Parathyroid adenoma (tissue), 2 donors: ENCODE measurements at regions not wholly inside any gene's neighbourhood (a gene's known extent, or its start where the extent isn't known, plus 50 kb on each side); places are given as distances from the start of the nearest gene placed in this dataset.

Source experiments
- H2AFZ ChIP-seq: fragments of 300-600 bp; sonication (generic); one replicate; pipeline ENCODE4 v1.7.0; 2017; ENCODE audit warnings: antibody characterized with exemption, mild to moderate bottlenecking
- H3K27ac ChIP-seq: fragments of 300-600 bp; sonication (generic); one replicate; pipeline ENCODE4 v1.7.0; 2017
- H3K27me3 ChIP-seq: fragments of 300-600 bp; sonication (generic); one replicate; pipeline ENCODE4 v1.7.0; 2017; ENCODE audit warnings: low read length; ENCODE audit not compliant: control insufficient read depth, insufficient read depth
- H3K36me3 ChIP-seq: fragments of 300-600 bp; sonication (generic); one replicate; pipeline ENCODE4 v1.7.0; 2017; ENCODE audit warnings: low read length; ENCODE audit not compliant: control insufficient read depth, insufficient read depth
- H3K4me1 ChIP-seq: fragments of 300-600 bp; sonication (generic); one replicate; pipeline ENCODE4 v1.7.0; 2017; ENCODE audit warnings: control low read depth
- H3K4me2 ChIP-seq: fragments of 300-600 bp; sonication (generic); one replicate; pipeline ENCODE4 v1.7.0; 2017; ENCODE audit warnings: low read length
- H3K4me3 ChIP-seq: fragments of 300-600 bp; sonication (generic); one replicate; pipeline ENCODE4 v1.7.0; 2017; ENCODE audit warnings: low read depth, low read length
- H3K79me2 ChIP-seq: fragments of 300-600 bp; sonication (generic); one replicate; pipeline ENCODE4 v1.7.0; 2017; ENCODE audit warnings: control low read depth
- H3K9ac ChIP-seq: fragments of 300-600 bp; sonication (generic); one replicate; pipeline ENCODE4 v1.7.0; 2017; ENCODE audit warnings: mild to moderate bottlenecking
- H3K9me3 ChIP-seq: fragments of 300-600 bp; sonication (generic); one replicate; pipeline ENCODE4 v1.7.0; 2017; ENCODE audit warnings: low read length; ENCODE audit not compliant: control insufficient read depth
- TF ChIP-seq, protein P1 (sequence below): fragments of 300-600 bp; sonication (generic); IDR thresholded peaks from one replicate; pipeline ENCODE4 v1.7.0; 2017; ENCODE audit warnings: antibody characterized with exemption, mild to moderate bottlenecking
- donor health status: primary hyperparathyroidism.

DNA sequence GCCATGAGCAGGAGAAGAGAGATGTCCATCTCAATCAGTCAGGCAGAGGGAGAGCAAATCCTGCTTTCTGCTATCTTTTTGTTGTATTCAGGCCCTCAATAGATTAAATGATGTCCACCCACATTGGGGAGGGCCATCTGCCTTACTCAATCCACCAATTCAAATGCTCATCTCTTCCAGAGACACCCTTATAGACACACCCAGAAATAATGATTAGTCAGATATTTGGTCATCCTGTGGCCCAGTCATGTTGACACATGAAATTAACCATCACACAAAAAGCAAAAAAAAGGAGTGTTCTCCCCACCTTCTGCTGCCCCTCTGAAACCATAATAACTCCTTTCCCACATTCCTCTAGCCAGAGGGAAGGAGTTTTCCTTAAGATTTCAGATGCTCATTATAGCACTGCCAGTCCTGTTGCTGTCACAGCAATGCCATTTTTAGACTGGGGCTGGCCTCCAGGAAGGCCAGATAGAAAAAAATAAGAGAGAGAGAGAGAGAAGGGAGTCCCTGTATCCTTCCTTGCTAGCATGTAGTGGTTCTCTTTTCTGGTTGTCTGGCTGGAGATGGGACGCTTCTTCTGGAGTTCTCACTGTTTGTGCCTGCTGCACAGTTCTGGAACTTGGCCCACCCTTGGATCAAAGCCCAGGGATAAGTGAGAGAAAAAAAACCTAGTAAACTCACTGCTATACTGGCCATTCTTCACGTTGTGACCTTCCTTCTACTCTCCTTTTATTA, 177.7 kb downstream of the RBM46 start:
- Histone ChIP-seq H3K9ac (no peak overlapping the region), H2AFZ (no peak overlapping the region), H3K4me1 (no peaks in the 10 kb centered on the region), H3K4me3 (no peak overlapping the region), H3K27me3 (no peaks in the 10 kb centered on the region), H3K4me2 (no peak overlapping the region), H3K9me3 (no peaks in the 10 kb centered on the region), H3K36me3 (no peaks in the 10 kb centered on the region), H3K79me2 (no peaks in the 10 kb centered on the region), H3K27ac (no peak overlapping the region)
- TF ChIP-seq, protein P1, sequence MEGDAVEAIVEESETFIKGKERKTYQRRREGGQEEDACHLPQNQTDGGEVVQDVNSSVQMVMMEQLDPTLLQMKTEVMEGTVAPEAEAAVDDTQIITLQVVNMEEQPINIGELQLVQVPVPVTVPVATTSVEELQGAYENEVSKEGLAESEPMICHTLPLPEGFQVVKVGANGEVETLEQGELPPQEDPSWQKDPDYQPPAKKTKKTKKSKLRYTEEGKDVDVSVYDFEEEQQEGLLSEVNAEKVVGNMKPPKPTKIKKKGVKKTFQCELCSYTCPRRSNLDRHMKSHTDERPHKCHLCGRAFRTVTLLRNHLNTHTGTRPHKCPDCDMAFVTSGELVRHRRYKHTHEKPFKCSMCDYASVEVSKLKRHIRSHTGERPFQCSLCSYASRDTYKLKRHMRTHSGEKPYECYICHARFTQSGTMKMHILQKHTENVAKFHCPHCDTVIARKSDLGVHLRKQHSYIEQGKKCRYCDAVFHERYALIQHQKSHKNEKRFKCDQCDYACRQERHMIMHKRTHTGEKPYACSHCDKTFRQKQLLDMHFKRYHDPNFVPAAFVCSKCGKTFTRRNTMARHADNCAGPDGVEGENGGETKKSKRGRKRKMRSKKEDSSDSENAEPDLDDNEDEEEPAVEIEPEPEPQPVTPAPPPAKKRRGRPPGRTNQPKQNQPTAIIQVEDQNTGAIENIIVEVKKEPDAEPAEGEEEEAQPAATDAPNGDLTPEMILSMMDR = no peak

DNA sequence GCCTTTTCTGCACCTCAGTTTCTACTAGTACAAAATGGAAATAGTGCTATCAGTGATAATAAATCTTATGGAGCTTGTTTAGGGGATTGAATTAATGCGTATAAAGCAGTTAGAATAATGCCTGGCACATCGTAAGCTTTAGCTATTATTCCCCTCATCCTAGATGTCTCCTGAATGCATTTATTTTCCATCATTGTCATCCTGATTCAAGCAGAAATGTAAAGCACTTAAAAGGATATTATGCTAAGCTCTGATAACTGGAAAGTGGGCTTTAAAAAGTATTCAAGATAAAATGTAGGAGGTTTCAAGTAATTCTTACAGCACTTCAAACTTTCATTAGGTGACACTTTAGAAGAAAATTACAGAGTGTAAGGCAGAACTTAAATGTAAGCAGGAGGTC, 178.7 kb downstream of the RBM46 start:
- no peaks in the 10 kb centered on the region for H3K79me2 ChIP-seq
- TF ChIP-seq, protein P1 = no peak
- no peak overlapping the region for H3K9ac ChIP-seq
- H3K9me3 ChIP-seq = no peaks in the 10 kb centered on the region
- no peaks in the 10 kb centered on the region for H3K27me3 ChIP-seq
- no peak overlapping the region for H3K4me2 ChIP-seq
- no peaks in the 10 kb centered on the region for H3K4me1 ChIP-seq
- H3K36me3 ChIP-seq = no peaks in the 10 kb centered on the region
- no peak overlapping the region for H3K4me3 ChIP-seq
- no peak overlapping the region for H3K27ac ChIP-seq
- H2AFZ ChIP-seq = no peak overlapping the region

DNA sequence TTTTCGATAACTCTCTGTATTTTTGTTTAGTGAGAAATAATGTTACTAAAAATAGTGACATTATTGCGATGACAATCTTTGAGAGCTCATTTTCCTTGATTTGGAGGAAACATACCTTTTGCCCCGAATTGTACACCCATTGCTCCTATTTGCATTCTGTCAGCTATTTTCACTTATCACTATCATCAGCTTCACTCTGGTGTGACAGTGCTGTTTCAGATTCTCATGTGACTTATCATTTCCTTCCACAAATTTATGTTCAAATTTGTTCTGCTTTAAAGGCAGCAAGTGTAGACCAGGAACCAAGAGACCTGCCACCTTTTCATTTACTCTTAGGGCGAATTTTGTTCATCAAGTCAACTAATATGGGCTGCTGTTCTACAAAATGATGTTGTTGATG, 179.4 kb downstream of the RBM46 start:
- no peak overlapping the region for H3K4me3 ChIP-seq
- H3K4me2 ChIP-seq = no peak overlapping the region
- H2AFZ ChIP-seq = no peak overlapping the region
- TF ChIP-seq, protein P1 = no peak
- H3K9ac ChIP-seq = no peak overlapping the region
- H3K27ac ChIP-seq = no peak overlapping the region
- H3K79me2 ChIP-seq = no peaks in the 10 kb centered on the region
- no peaks in the 10 kb centered on the region for H3K27me3 ChIP-seq
- H3K4me1 ChIP-seq = no peaks in the 10 kb centered on the region
- H3K36me3 ChIP-seq = no peaks in the 10 kb centered on the region
- H3K9me3 ChIP-seq = no peaks in the 10 kb centered on the region

DNA sequence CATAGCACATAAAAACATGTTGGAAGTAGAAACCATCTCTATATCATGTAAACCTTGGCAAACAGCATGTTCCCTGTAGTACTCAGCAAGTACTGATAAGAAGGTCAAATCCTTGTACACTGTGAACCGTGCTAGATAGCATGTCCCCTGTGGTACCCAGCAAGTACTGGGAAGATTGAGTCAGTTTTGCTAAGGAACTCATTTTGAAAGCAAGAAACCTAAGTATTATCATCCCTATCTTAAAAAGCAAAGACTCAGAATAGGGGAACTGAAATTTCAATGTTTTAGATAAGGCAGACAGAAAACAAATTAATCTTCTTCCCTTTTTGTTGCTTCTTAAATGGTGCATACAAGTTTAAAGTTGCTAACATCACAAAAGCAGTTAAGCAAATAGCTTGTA, 180.2 kb downstream of the RBM46 start:
- Histone ChIP-seq H3K9ac (no peak overlapping the region), H3K36me3 (no peaks in the 10 kb centered on the region), H3K27ac (no peak overlapping the region), H3K4me2 (no peak overlapping the region), H3K9me3 (no peaks in the 10 kb centered on the region), H2AFZ (no peak overlapping the region), H3K27me3 (no peaks in the 10 kb centered on the region), H3K4me3 (no peak overlapping the region), H3K4me1 (no peaks in the 10 kb centered on the region), H3K79me2 (no peaks in the 10 kb centered on the region)
- TF ChIP-seq, protein P1 = no peak
